Keratinocyte (primary cell): ENCODE measurements at regions not wholly inside any gene's neighbourhood (a gene's known extent, or its start where the extent isn't known, plus 50 kb on each side); places are given as distances from the start of the nearest gene placed in this dataset.

Experiments
- DNase-seq: peaks from one replicate; pipeline ENCODE4 v3.0.0-alpha.2; 2011; ENCODE audit warnings: low read depth, missing footprints, low spot score
- FAIRE-seq: peaks from 2 replicates; lab custom pipeline; 2011; peaks lifted over from hg19 to GRCh38; lab: Jason Lieb, UNC
- H2AFZ ChIP-seq: 2 replicates; pipeline ENCODE4 v1.6.0; 2012; ENCODE audit warnings: low read length, control low read depth, inconsistent platforms; ENCODE audit not compliant: control insufficient read depth
- H3K27ac ChIP-seq: 2 replicates; pipeline ENCODE4 v1.5.1; 2011; ENCODE audit warnings: low read length; ENCODE audit not compliant: control insufficient read depth, insufficient read depth
- H3K27me3 ChIP-seq: 3 replicates; pipeline ENCODE4 v1.6.0; 2011; ENCODE audit warnings: low read length; ENCODE audit not compliant: control insufficient read depth, insufficient read depth; ENCODE audit errors: extremely low read depth
- H3K36me3 ChIP-seq, 2 experiments: 2 replicates in 1 of 2; 3 replicates in 1 of 2; pipeline ENCODE4 v1.5.1; 2011; ENCODE audit warnings: low read length in 2 of 2, mild to moderate bottlenecking in 1 of 2; ENCODE audit not compliant: control insufficient read depth in 2 of 2, insufficient read depth in 2 of 2; ENCODE audit errors: extremely low read depth in 1 of 2
- H3K4me1 ChIP-seq: 3 replicates; pipeline ENCODE4 v1.5.1; 2011; ENCODE audit warnings: low read length; ENCODE audit not compliant: control insufficient read depth, insufficient read depth; ENCODE audit errors: extremely low read depth
- H3K4me2 ChIP-seq: 3 replicates; pipeline ENCODE4 v1.6.0; 2011; ENCODE audit warnings: low read depth, low read length; ENCODE audit not compliant: control insufficient read depth, insufficient read depth; ENCODE audit errors: extremely low read depth
- H3K4me3 ChIP-seq, 3 experiments: fragments of 200-600 bp in 1 of 3; sonication (generic) in 1 of 3; 2 replicates in 2 of 3; 3 replicates in 1 of 3; pipeline ENCODE4 v1.5.1; 2011 to 2016; ENCODE audit warnings: low read length in 3 of 3, mild to moderate bottlenecking in 3 of 3, control low read depth in 2 of 3, inconsistent platforms in 1 of 3, low read depth in 1 of 3, mixed read lengths in 1 of 3, mixed run types in 1 of 3, moderate library complexity in 1 of 3; ENCODE audit not compliant: control insufficient read depth in 2 of 3, insufficient read depth in 2 of 3; ENCODE audit errors: extremely low read depth in 1 of 3
- H3K79me2 ChIP-seq: 2 replicates; pipeline ENCODE4 v1.6.0; 2012; ENCODE audit warnings: low read length; ENCODE audit not compliant: control insufficient read depth, insufficient read depth
- H3K9ac ChIP-seq: 3 replicates; pipeline ENCODE4 v1.6.0; 2011; ENCODE audit warnings: low read length; ENCODE audit not compliant: control insufficient read depth, insufficient read depth; ENCODE audit errors: extremely low read depth
- H3K9me1 ChIP-seq: 3 replicates; pipeline ENCODE4 v1.6.0; 2011; ENCODE audit warnings: low read length; ENCODE audit not compliant: control insufficient read depth, insufficient read depth; ENCODE audit errors: extremely low read depth
- H3K9me3 ChIP-seq: 2 replicates; pipeline ENCODE4 v1.5.1; 2012; ENCODE audit warnings: low read depth, low read length; ENCODE audit not compliant: control insufficient read depth
- H4K20me1 ChIP-seq: 3 replicates; pipeline ENCODE4 v1.6.0; 2011; ENCODE audit warnings: low read length; ENCODE audit not compliant: control insufficient read depth, insufficient read depth; ENCODE audit errors: extremely low read depth
- CTCF ChIP-seq, 3 experiments: IDR thresholded peaks in 1 of 3; conservative IDR thresholded peaks in 1 of 3; optimal IDR thresholded peaks in 1 of 3; 2 replicates in 2 of 3; 3 replicates in 1 of 3; pipeline versions ENCODE3 to v1.5.1; 2011; ENCODE audit warnings: low read length in 3 of 3, mild to moderate bottlenecking in 3 of 3, moderate library complexity in 2 of 3, control low read depth in 1 of 3, inconsistent platforms in 1 of 3; ENCODE audit not compliant: insufficient read depth in 2 of 3; ENCODE audit errors: extremely low read depth in 1 of 3
- EZH2 ChIP-seq: IDR thresholded peaks from one replicate; pipeline ENCODE4 v1.6.1; 2012; ENCODE audit warnings: inconsistent platforms, mild to moderate bottlenecking, low read length, moderate library complexity
- dilution Hi-C: fragments of 300-500 bp; cut with MboI; formaldehyde crosslinking; loops from one replicate; pipeline ENCODE4 v1.7.0; 2020; ENCODE audit warnings: low sequenced_read_pairs; ENCODE audit not compliant: extremely low pct_ligation_motif_present

GRCh38 chr9:129495620-129496472 is 125.1 kb downstream of the C9orf50 start:
- dilution Hi-C loops: no loop called here
- Histone ChIP-seq H3K27ac (peak overlapping the region; percentile 62), H3K36me3 (no peaks in the 10 kb centered on the region), H3K4me2 (peak overlapping the region; percentile 81), H4K20me1 (no peaks in the 10 kb centered on the region), H3K4me3 (peak overlapping the region; percentile 44 to 52 (median 52)), H3K9me1 (no peaks in the 10 kb centered on the region), H3K79me2 (no peaks in the 10 kb centered on the region), H3K27me3 (no peaks in the 10 kb centered on the region), H3K9me3 (no peaks in the 10 kb centered on the region), H3K4me1 (peaks cover 26% of the 10 kb centered on the region), H3K9ac (peak overlapping the region; percentile 58), H2AFZ (peak overlapping the region; percentile 27)
- peak; percentile 9 for FAIRE-seq
- DNase-seq: no peak
- TF ChIP-seq CTCF (optimal IDR thresholded peaks at IDR 0.05 in 1 of 3, IDR thresholded peaks at IDR 0.05 in 1 of 3, conservative IDR thresholded peaks at IDR 0.05 in 1 of 3; ENCODE audit: extremely low read depth in 1 of 3, insufficient read depth in 2 of 3, low read length in 3 of 3): no peak
- TF ChIP-seq EZH2: no peak

GRCh38 chr9:129494113-129494789 is 126.7 kb downstream of the C9orf50 start:
- H3K79me2 ChIP-seq: no peaks in the 10 kb centered on the region
- no peak overlapping the region for H2AFZ ChIP-seq
- no peak for DNase-seq
- H3K9ac ChIP-seq: no peak overlapping the region
- H3K27me3 ChIP-seq: no peaks in the 10 kb centered on the region
- H3K4me3 ChIP-seq: no peak overlapping the region
- peaks cover 42% of the 10 kb centered on the region for H3K4me1 ChIP-seq
- no peaks in the 10 kb centered on the region for H3K36me3 ChIP-seq
- TF ChIP-seq CTCF (optimal IDR thresholded peaks at IDR 0.05 in 1 of 3, IDR thresholded peaks at IDR 0.05 in 1 of 3, conservative IDR thresholded peaks at IDR 0.05 in 1 of 3; ENCODE audit: extremely low read depth in 1 of 3, insufficient read depth in 2 of 3, low read length in 3 of 3) (no peak), EZH2 (no peak)
- no peaks in the 10 kb centered on the region for H3K9me1 ChIP-seq
- H3K4me2 ChIP-seq: no peak overlapping the region
- no peaks in the 10 kb centered on the region for H4K20me1 ChIP-seq
- no peak for FAIRE-seq
- H3K27ac ChIP-seq: no peak overlapping the region
- H3K9me3 ChIP-seq: no peaks in the 10 kb centered on the region
- dilution Hi-C loops: no loop called here
